HG03097 (cell line): ENCODE measurements at regions not wholly inside any gene's neighbourhood (a gene's known extent, or its start where the extent isn't known, plus 50 kb on each side); places are given as distances from the start of the nearest gene placed in this dataset.

Experiments used
- ATAC-seq: cut with Tn5 transposase; IDR thresholded peaks from one replicate; pipeline ENCODE4 v1.9.1; 2021; ENCODE audit not compliant: unreplicated experiment, low FRiP score

DNA sequence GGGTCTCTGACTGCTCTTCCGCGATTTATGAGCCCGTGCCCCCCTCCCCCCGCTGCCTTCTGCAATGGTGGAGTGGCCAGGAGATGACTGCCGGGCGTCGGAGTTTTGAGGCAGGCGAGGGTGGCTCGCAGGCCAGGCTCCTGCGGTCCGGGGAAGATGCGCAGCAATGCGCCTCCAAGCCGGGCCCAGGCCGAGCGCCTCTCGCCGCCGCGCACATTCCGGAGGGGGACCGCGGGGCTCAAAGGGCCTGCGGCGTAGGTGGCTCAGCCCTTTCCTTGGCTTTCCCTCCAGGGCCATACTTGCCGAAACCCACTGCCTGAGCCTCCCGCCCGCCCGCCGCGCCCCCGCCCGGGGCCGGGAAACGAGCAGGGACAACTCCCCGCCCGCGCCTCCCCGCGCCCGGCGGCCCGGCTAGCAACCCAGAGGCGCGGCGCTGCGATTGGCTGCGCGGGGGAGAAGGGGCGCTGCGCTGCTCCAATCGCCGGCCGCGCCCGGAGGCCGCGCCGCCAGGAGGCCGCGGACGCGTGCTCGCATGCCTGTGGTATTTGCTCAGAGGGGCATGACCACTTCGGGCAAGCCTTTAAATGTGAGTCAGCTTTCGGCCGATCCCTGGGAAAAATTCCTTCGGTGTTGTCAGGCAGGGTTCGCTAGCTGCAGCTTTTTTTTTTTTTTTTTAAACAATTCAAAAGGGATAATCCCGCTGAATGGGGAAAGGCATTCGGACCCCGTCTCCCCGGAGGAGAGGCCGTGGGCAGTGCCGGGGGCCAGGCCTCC, 157.9 kb upstream of the PARP11 start:
- peak; percentile 75 for ATAC-seq

DNA sequence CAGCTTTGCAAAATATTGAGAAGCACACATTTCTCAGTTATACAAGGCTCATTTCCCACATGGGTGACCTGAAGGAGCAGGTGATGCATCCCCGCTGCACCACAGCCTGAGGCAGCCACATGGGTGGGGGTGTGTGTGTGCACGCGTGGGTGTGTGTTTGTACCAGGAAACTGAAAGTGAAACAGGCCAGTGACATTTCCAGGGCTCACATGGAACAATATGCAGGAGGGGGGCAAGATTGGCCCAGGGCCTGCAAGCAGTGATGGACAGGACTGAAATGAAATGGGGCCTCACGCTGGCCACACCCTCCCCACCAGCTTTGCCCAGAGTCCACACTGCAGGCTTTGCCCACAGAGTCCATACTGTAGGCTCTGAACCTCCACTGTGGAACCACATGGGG, 154.2 kb upstream of the PARP11 start:
- no peak for ATAC-seq

DNA sequence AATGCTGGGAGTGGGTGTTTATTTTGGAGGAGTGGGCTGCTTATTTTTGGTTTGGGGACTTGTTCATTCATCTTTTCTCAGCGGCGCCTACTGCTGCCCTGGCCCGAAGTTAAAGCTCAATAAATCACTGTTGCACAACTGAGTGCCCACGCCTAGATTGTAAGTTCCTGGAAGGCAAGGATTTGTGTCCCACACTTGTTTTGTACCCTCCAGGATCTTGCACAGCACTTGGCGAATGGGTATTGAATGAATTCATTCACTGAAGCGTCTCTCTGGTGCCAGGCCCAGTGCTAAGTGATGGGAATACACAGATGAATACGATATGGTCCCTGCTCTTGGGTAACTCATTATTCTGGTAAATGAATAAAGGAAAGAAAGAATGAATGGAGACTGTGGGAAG, 153.3 kb upstream of the PARP11 start:
- ATAC-seq = no peak

DNA sequence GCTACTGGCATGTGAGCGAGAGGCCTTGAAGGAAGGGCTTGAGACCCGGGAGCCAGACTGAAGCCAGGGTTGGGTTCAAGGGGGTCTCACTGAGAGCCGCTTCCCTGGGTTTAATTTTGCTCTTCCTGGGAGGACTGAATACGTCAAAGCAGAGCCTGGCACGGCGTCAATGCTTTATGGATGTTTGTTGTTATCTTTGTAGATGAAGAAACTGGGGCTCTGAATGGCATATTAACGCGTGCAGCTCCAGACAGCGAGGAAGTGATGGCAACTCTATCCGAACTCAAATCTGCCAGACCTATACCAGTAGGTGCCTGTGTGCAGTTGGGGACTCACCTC, 152.8 kb upstream of the PARP11 start:
- no peak for ATAC-seq

DNA sequence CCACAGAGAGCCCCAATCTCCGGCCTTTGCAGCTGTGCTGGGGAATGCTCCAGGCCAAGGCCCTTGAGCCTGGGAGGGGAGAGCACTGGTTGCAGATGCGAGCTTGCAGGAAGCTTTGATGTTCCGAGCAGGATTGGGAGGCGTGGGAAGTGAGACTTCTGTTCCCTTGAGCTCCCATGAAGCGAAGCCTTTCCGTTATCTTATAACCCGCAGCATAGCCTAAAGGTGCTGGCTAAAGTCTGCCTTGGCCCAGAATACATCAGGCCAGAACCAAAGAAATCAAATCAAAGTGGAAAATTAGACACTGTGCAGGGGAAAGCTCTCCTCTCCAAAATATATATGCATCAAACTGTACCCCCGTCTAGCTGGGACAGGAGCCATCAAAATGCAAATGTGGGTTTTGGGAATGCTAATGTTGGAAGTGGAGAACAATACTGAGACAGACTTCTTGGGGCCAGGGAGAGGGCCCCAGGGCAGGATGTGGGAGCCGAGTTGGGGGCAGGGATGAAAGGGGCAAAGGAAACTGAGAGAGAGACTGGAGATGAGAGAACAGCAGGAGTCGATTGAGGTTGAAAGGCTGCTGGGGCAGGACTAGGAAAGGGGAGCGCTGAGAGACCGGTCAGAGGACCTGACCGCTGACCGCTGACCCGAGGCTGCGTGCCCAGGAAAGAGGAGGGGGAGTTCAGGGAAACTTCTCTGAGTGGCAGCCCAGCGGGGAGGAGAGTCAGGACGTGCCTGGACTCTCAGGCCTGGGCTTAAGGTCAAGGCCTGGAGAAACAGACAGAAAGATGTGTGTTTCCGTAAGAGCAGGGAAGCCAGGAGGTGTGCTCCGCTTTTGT, 152.2 kb upstream of the PARP11 start:
- ATAC-seq = no peak

DNA sequence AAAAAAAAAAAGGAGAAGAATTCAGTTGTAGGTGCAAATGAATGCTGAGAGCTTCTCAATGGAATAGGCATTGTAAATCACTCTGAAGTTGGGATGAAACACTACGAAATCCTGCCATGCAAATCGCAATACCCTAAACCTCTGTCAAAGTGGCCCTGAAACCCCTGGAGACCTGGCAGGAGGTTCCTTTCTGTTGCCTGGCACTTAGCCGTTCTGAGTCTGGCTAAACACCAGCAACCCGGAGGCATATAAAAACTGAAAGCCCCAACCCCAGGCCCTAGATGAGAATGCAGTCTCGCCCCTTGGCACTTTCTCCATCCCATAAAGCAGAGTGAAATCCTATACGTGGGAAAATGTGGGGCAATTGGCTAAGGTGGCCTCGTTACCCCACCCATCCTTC, 151.5 kb upstream of the PARP11 start:
- no peak for ATAC-seq

DNA sequence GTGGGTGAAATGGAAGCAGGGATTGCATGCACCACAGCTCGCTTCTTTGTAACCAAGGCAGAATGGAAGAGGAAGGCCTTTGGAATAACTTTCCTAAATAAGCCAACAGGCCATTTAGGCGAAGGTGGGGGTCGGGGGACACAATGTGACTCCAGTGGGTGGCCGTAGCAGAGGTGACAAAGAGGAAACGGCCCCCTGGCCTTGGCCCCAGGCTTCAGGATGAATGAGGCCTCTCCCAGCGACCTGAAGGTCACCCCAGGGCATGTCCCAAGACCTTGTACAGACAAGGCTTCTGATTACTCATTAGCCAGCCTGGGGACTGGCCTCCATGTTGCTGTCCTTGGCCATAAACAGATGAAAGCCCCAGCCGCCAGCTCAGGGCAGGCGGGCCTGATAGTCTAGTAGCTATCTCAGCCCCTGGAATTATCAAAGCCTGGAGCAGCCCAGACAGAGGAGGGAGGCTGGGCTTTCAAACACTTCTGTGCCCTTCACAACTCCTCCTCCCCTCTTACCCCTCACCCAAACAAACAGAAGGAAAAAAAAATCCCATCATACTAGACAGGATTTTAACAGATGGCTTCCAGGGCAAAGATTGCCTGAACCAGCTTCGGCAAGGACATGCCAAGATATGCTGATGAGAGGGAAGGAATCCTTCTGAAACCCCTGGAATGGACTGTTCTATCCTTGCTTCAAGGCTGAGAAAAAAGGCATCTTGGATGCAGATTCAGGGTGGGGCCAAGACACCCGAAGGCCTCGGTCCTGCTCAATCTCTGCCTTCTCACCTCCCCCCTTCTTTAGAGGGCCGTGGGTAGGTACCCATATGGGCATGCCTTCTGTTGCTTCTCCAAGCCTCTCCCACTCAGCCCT, 142.3 kb upstream of the PARP11 start:
- ATAC-seq = no peak

DNA sequence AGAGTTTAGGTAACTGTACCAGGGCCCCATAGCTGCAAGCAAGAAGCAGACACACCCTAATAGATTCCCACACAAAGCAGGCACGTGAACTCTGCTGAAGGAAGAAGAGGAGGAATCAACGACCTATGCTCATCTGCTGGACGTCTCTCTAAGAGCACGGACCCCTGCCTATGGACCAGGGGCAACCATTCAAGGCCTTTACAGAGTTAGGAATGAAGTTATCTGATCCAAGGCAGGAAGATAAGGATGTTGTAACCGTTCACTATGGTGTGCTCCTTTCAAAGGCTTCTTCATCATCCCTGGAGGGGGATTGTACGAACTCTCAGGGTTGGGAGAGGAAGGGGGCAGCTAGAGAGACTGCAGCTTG, 141.6 kb upstream of the PARP11 start:
- no peak for ATAC-seq

DNA sequence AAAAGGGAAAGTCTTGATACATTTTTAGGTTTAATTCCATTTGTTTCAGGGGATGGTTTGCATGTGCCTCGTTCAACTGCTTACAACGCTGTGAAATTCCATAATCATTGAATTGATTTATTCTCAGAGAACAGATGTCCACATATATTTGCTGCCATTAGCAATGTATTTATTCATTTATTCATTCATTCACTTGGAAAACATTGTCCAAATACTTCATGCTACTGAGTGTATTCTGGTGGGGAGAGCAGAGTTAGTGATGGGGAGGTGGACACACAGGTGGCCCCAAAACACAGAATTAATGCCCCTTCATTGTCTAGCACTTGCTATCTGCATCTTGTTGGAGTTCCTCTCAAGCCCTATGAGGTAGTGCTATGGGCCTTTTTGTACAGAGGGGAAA, 141.2 kb upstream of the PARP11 start:
- no peak for ATAC-seq

DNA sequence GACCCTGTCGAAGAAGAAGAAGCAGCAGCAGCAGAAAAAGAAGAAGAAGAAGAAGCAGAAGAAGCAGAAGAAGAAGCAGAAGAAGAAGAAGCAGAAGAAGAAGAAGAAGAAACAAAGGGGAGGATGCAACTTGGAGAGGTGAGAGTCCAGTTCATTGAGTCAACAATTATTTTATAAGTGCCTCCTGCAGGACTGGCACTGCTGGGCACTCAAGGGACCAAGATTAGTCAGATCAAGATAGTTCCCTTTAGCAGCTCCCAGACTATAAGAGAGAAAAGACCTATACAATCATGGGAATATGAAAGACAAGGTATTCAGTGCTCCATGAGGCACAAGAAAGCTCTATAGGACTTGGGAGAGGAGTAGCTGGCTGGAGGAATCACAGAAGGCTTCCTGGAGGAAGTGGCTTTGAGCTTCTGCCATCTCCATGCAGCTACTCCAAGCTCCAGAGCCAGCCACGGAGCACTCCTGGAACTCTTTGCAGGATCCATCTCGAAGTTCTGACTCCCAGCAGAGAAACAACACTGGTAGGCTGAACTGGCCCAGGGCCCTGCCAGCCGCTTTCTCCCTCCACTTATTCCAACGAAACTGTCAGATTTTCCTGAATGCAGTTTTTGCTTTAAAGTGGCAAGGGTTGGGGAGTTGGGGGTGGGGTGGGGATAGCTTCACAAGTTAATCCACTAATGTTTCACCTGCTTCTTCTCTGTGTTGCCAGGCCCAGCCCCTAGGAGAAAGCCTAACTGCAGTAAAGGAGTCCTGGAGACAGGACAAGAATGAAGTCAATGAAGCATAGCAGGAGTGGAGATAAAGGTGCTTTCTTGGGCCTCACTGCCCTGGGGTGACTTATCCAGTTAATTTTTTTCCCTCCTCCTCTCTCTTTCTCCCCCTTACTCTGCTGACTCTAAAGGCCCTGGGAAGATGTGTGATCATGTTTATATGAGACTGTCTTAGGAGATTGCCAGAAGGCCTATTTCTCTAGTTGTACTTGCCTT, 140.1 kb upstream of the PARP11 start:
- no peak for ATAC-seq

DNA sequence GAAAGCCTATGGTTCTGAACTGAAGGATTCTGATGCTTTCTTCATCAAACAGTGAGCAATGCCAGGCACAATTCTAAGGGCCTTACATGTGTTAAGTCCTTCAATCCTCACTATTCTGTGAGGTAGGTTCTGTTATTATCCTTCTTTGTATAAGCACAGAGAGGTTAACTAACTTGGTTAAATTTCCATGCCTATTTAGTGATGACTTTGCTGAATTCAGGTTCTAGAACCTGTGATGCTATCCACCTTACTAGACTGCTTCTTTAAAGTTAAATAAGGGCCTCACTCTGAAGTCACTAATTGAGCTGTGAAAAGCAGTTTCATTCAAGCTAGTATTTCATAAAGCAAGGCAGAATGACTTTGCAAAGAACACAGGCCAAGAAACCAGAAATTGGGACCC, 138.9 kb upstream of the PARP11 start:
- ATAC-seq = no peak

DNA sequence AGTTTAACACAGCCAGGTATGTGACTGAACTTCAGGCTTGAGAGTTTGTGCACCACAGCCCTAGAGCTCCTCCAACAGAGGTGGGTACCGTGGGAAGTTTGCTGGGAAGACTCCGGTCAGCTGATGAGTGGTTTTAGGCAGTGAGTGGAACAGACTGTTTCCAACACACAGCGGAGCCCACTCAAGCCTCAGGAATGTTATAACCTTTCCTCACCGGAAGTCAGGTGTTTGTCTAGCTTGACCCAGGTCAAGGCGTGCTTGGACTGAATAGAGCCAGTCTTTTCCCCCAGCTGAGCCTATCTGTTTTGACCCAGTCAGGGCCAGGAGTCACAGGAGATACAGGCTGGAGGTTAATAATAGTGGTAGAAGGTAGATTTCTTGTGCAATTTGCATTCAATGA, 138.4 kb upstream of the PARP11 start:
- no peak for ATAC-seq

DNA sequence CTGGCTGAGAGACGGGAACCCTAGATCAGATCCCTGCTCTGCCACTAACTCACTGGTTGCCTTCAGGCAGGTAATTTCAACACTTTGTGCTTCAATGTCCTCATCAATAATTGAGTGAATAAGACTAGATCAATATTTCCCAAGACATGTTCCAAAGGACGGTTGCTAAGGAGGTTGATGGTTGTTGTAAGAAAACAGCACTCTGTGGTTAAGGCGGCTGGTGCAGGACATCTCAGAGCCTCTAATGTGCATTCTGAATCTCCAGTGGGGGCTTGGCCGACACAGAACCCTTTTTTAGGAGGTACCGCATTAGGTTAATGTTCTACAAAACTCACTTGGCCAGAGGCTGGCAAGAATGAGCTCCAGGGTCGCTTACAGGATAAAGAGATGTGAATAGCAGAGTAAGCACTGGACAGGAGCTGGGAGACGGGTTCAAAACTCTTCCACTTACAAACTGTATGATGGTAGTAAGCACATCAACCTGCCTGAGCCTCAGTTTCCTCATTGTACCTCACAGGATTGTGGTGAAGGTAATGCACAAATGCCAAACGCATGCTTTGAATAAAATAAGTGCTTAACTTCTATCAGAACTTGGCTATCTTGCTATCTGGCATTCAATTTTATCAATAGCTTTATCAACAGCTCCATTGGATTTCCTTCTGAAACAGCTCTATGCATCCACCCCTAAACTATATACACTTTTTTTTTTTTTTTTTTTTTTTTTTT, 136.9 kb upstream of the PARP11 start:
- no peak for ATAC-seq

DNA sequence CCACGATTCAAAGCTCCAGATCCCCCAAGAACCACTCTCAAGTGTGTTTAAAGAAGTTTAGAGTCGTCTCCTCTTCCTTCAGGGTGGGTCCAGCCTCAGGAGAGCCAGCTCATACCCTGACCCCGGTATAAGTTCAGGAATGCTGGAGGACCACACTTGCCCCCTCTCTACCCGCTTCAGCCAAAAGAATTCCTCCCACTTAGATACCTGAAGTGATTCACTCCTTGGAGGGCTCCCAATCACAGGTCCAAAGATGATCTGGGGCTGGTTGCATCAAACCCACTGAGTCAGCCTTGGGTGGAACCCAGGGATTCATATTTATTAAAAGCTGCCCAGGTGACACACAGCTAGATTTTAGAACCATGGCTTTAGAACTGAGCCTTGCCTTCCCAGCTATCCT, 133.5 kb upstream of the PARP11 start:
- no peak for ATAC-seq

DNA sequence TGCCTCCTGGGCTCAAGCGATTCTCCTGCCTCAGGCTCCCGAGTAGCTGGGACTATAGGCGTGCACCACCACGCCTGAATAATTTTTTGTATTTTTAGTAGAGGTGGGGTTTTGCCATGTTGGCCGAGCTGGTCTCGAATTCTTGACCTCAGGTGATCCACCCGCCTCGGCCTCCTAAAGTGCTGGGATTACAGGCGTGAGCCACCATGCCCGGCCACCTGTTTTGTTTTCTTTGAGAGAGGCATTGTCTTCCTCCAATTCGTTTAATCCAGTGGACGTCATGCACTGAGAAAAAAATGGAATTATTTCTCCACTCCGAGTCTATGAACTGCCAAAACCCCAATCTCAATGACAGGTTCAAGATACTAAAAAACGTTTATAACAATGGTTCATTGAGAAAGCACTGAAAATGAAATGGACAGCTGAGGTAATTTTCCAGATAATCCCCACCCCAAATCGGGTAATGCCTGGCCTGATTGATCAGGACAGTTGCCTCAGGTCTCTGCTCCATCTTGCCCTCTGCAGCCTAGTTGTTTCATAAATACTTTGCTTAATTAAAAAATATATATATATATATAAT, 132.7 kb upstream of the PARP11 start:
- no peak for ATAC-seq

DNA sequence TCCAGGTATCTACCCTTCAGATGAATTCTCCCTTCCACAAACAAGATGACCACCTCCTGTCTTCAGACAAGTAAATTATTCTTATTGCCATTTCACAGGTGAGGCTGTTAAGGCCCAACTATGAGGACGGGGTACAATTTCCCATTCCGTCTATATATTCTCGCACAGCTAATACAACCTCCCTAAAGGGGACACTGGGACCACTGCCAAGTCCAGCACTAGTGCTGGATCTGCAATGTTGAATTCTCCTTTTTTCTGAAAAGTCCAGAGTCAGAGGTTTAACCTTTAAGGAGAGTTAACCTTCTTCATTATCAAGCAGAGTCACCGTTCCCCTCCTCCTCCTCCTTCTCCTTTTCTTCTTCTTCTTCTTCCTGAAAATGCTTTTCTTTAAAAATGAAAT, 130.4 kb upstream of the PARP11 start:
- ATAC-seq = no peak

DNA sequence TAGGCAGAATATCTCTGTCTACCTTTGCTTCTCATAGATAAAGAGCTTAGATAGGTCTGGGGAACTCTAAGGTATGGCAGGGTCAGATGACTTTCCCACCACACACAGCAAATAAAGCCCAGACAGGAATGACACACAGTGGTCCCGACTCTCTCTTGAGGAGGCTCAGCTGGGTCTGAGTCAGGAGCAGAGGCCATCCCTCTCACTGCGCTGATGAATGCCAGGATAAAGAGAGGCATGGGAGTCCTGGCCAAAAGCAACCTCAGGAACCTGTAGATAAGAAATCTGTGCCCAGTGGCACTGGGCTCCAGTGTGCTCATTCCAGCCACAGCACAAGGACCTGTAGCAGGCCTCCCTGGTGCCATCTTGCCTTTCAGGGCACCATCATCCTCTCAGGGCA, 129.4 kb upstream of the PARP11 start:
- ATAC-seq = no peak

DNA sequence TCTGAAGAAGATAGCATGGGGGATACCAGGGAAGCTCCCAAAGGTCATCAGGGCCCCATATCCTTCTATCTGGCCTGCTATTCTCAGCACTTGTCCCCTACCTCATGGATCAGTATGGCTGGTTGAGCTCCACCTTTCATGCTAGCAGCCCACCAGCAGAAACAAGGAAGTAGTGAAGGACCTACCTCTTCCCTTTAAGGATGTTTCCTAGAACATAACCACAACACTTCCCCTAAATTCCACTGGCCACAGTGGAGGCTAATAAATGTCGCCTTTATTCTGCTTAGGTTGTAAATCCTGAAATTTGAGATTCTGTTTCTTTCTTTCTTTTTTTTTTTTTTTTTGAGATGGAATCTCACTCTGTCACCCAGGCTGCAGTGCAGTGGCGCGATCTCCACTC, 128.6 kb upstream of the PARP11 start:
- no peak for ATAC-seq

DNA sequence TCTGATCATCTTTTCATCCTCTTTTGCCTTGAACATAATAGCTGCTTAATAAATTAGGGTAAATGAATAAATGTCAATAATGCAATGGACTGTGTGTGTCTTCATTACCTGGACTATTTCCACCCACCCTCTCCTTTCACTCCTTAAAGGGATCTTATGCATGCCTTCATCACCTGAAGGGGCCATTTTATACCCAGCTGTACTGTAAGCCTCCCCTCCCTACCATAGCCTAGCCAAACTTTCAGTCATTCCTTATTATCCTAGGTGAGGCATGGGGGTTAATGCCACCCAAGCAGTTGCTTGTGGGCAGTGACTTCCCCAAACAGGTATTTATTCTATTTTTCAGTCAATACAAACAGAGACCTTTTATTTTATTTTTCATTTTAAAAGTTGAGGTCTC, 127.8 kb upstream of the PARP11 start:
- ATAC-seq = no peak
